ENCODE measurements at regions not wholly inside any gene's neighbourhood (a gene's known extent, or its start where the extent isn't known, plus 50 kb on each side); places are given as distances from the start of the nearest gene placed in this dataset.

GRCh38 chr11:70671083-70671482 is 272.8 kb downstream of the CTTN start:
- DNase-seq (ENCODE audit: low read depth) = no peak

- DNase-seq (ENCODE audit: low read depth) = no peak
These were observed 273.3 kb downstream of the CTTN start for GRCh38 chr11:70671611-70672010.

- DNase-seq (ENCODE audit: low read depth) = no peak
These were observed 274.8 kb downstream of the CTTN start for GRCh38 chr11:70672991-70673653.

- no peak for DNase-seq (ENCODE audit: low read depth)
These were observed 276.3 kb downstream of the CTTN start for GRCh38 chr11:70674605-70675004.

- DNase-seq (ENCODE audit: low read depth) = no peak
These were observed 277.5 kb downstream of the CTTN start for GRCh38 chr11:70675697-70676374.

GRCh38 chr11:70677232-70677916 is 279.0 kb downstream of the CTTN start:
- no peak for DNase-seq (ENCODE audit: low read depth)

GRCh38 chr11:70678931-70679900 is 280.9 kb downstream of the CTTN start:
- no peak for DNase-seq (ENCODE audit: low read depth)

GRCh38 chr11:70680781-70681281 is 282.5 kb downstream of the CTTN start:
- no peak for DNase-seq (ENCODE audit: low read depth)

- no peak for DNase-seq (ENCODE audit: low read depth)
These were observed 283.7 kb downstream of the CTTN start for GRCh38 chr11:70682056-70682455.

GRCh38 chr11:70682760-70683159 is 284.4 kb downstream of the CTTN start:
- no peak for DNase-seq (ENCODE audit: low read depth)

- DNase-seq (ENCODE audit: low read depth) = no peak
These were observed 289.4 kb downstream of the CTTN start for GRCh38 chr11:70687716-70688115.

- no peak for DNase-seq (ENCODE audit: low read depth)
These were observed 289.8 kb downstream of the CTTN start for GRCh38 chr11:70688142-70688541.

GRCh38 chr11:70689764-70690163 is 291.4 kb downstream of the CTTN start:
- no peak for DNase-seq (ENCODE audit: low read depth)

- no peak for DNase-seq (ENCODE audit: low read depth)
These were observed 293.8 kb downstream of the CTTN start for GRCh38 chr11:70692131-70692530.

- no peak for DNase-seq (ENCODE audit: low read depth)
These were observed 296.0 kb downstream of the CTTN start for GRCh38 chr11:70694371-70694770.

- no peak for DNase-seq (ENCODE audit: low read depth)
These were observed 297.0 kb downstream of the CTTN start for GRCh38 chr11:70695086-70695960.

- DNase-seq (ENCODE audit: low read depth) = no peak
These were observed 297.7 kb downstream of the CTTN start for GRCh38 chr11:70696076-70696475.

- DNase-seq (ENCODE audit: low read depth) = no peak
These were observed 298.2 kb downstream of the CTTN start for GRCh38 chr11:70696564-70696963.

GRCh38 chr11:70697701-70698100 is 299.4 kb downstream of the CTTN start:
- DNase-seq (ENCODE audit: low read depth) = no peak

GRCh38 chr11:70698871-70699270 is 300.5 kb downstream of the CTTN start:
- no peak for DNase-seq (ENCODE audit: low read depth)
